ENCODE measurements at regions not wholly inside any gene's neighbourhood (a gene's known extent, or its start where the extent isn't known, plus 50 kb on each side); places are given as distances from the start of the nearest gene placed in this dataset.
A peak's percentile ranks its signal among the peaks of the same experiment; 100 is the strongest.
"Not testable (repeated sequence)": the region's sequence is repeated elsewhere in the genome, so short reads cannot be mapped to it uniquely, and the experiment has no call there.

DNA sequence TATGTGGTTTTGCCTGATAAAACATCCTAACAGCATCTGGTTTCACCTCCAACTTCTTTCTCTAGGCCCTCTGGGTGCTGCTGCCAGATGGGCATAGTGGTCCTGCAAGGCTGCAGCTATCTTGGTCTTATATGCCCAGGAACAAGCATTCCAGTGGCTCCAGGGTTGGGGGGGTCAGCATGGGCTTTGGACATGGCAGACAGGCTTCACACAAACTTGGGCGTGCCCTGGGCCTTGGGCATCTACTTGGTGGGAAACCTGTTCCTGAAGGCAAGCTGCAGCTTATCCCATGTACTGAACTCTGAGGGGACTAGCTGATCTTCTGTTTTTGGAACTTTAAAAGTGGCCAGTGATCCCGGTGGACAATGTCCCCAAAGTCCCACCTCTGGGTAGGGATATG is 54.9 kb upstream of the ZNF678 start:
- H3K4me3 Mint-ChIP-seq: no peak overlapping the region
- no peak for DNase-seq
- H3K9me3 Mint-ChIP-seq: no peaks in the 10 kb centered on the region
- H3K36me3 Mint-ChIP-seq: no peaks in the 10 kb centered on the region
- no peak for ATAC-seq (ENCODE audit: low read depth in 2 of 2)
- H3K4me1 Mint-ChIP-seq: no peaks in the 10 kb centered on the region
- peaks cover 11 to 24% (median 13%) of the 10 kb centered on the region in 3 donors for H3K27me3 Mint-ChIP-seq
- no peak overlapping the region for H3K27ac Mint-ChIP-seq

DNA sequence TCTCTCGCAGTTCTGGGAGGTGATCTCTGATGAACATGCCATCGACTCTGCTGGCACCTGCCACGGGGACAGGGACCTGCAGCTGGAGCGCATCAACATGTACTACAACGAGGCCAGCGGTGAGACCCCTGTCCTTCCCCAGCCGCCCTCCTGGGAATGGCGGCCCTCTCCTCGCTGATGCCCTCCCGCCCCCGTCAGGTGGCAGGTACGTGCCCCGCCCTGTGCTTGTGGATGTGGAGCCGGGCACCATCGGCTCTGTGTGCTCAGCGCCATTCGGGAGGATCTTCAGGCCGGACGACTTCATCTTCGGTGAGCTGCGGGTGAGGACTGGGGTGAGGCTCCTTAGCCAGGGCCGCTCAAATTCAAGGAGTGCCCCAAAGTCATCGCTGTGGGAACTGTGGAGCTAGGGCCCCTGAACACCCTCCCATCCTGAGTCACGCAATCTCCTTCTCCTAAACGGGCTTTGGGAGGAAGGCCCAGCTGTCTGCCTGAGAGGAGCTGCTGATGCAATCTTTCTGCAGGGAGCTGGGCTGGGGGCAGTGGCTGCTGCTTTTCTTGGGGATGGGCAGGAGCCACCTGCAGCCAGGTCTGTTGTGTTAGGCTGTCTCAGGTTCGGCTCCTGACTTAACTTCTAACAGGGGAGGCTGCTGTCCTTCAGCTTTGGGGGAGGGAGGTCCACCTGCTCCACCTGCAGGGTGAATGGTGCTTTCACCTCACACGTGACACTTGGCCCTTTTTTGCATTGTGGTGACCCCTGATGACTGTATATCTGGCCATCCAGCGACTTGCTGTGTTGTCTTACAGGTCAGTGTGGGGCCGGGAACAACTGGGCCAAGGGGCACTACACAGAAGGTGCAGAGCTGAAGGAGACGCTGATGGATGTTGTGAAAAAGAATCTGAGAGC is 56.6 kb upstream of the ZNF678 start:
- not testable (repeated sequence) for ATAC-seq (ENCODE audit: low read depth in 2 of 2); H3K36me3 Mint-ChIP-seq; H3K4me1 Mint-ChIP-seq

DNA sequence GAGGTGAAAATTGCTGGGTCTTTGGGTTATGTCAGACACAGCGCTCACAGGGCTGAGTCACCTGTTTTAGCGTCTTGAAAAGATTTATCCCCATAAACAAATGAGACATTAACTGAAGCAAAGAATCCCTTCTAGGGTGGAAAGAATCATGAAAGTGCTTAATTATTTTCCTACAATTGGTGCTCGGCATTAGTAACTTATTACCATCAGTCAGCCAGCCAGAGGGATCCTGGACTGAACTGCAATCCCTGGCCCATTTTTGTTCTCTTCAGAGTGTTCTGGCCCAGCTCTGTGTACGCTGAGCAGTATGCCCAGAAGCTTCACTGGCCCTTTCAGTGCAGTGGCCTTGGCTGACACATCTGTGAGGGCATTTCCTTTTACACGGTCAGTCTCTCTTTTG is 67.3 kb upstream of the ZNF678 start:
- not testable (repeated sequence) for H3K4me1 Mint-ChIP-seq; ATAC-seq (ENCODE audit: low read depth in 2 of 2); H3K4me3 Mint-ChIP-seq; H3K9me3 Mint-ChIP-seq; H3K27me3 Mint-ChIP-seq; DNase-seq; H3K36me3 Mint-ChIP-seq; H3K27ac Mint-ChIP-seq

More for the DNA sequence above, 56.6 kb upstream of the ZNF678 start:
- not testable (repeated sequence) for DNase-seq, H3K9me3 Mint-ChIP-seq, H3K27ac Mint-ChIP-seq, H3K4me3 Mint-ChIP-seq
- peaks cover 0 to 12% (median 8%) of the 10 kb centered on the region in 3 donors for H3K27me3 Mint-ChIP-seq

DNA sequence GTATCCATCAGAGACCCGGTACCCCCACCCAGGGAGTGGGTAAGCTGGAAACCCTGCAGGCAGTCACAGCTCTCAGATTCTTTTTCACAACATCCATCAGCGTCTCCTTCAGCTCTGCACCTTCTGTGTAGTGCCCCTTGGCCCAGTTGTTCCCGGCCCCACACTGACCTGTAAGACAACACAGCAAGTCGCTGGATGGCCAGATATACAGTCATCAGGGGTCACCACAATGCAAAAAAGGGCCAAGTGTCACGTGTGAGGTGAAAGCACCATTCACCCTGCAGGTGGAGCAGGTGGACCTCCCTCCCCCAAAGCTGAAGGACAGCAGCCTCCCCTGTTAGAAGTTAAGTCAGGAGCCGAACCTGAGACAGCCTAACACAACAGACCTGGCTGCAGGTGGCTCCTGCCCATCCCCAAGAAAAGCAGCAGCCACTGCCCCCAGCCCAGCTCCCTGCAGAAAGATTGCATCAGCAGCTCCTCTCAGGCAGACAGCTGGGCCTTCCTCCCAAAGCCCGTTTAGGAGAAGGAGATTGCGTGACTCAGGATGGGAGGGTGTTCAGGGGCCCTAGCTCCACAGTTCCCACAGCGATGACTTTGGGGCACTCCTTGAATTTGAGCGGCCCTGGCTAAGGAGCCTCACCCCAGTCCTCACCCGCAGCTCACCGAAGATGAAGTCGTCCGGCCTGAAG is 69.3 kb upstream of the ZNF678 start:
- H3K27ac Mint-ChIP-seq; H3K4me1 Mint-ChIP-seq; H3K27me3 Mint-ChIP-seq; H3K9me3 Mint-ChIP-seq; DNase-seq; ATAC-seq (ENCODE audit: low read depth in 2 of 2); H3K4me3 Mint-ChIP-seq; H3K36me3 Mint-ChIP-seq: not testable (repeated sequence)

DNA sequence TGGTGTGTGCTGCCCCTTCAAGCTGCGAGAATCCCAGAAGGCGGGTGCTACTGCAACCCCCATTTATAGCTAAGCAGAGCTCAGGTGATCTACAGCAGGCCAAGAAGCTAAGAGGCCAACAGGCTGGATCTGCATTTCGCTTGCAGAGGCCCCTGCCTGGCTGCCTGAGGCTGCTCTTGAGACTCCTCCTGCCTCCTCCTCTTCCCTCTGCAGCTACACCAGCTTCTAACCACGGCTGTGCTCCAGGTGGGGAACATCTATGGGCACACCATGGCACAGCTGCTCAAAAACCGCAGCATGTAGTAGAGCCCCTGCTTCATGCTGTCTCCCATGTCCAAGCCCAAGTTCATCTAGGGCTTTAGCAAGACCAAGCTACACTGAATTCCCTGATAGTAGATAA is 72.9 kb upstream of the ZNF678 start:
- H3K36me3 Mint-ChIP-seq: peaks cover 0 to 5% of the 10 kb centered on the region in 2 donors
- H3K4me3 Mint-ChIP-seq: no peak overlapping the region
- H3K27me3 Mint-ChIP-seq: no peaks in the 10 kb centered on the region
- ATAC-seq (ENCODE audit: low read depth in 2 of 2): no peak
- peaks cover 0 to 16% (median 8%) of the 10 kb centered on the region in 7 donors for H3K9me3 Mint-ChIP-seq
- H3K27ac Mint-ChIP-seq: no peak overlapping the region
- DNase-seq: no peak
- H3K4me1 Mint-ChIP-seq: peaks cover 0 to 9% (median 4%) of the 10 kb centered on the region in 3 donors

DNA sequence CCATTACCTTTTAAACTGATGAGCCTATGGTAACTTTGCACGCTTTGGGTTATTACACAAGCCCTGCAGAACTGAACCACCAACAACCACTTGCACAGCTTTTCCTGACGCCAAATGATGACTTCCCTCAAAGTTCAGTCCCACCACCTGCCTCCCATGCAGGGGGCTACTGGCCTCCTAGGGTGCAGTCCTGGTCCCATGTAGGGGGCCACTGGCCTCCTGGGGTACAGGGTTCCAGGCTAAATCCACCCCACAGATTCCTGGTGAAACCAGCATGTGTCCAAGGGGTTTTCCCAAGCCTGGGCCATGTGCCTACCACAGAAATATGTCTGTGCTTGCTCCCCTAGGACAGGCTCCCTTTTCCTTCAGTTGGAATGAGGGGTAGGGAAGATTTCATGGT is 73.4 kb upstream of the ZNF678 start:
- Mint-ChIP-seq H3K27ac (no peak overlapping the region), H3K9me3 (peaks cover 0 to 16% (median 8%) of the 10 kb centered on the region in 7 donors), H3K4me1 (peaks cover 0 to 9% (median 4%) of the 10 kb centered on the region in 3 donors), H3K36me3 (peaks cover 0 to 5% of the 10 kb centered on the region in 2 donors), H3K4me3 (no peak overlapping the region), H3K27me3 (no peaks in the 10 kb centered on the region)
- DNase-seq (no peak), ATAC-seq (ENCODE audit: low read depth in 2 of 2) (no peak)

DNA sequence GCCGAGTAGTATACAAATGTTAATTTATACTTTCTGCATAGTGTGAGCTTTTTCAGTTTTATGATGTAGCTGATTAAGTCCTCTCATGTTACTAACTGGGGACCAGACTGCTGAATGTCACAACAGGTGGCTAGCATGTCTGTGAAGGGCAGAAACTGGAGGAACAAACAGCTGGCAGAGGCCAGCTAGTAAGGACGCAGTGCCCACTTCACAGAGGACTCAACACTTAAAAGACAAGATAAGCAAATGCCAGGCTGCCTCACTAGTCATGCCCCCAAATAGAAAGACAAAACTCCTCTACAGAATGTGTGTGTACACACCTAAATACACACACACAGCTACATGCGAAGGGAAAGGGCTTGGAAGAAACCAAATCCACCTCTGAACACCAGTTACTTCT is 73.8 kb upstream of the ZNF678 start:
- Mint-ChIP-seq H3K27ac (no peak overlapping the region), H3K4me3 (no peak overlapping the region), H3K9me3 (peaks cover 0 to 16% (median 8%) of the 10 kb centered on the region in 7 donors), H3K4me1 (peaks cover 0 to 9% (median 4%) of the 10 kb centered on the region in 3 donors), H3K36me3 (peaks cover 0 to 5% of the 10 kb centered on the region in 2 donors), H3K27me3 (no peaks in the 10 kb centered on the region)
- ATAC-seq (ENCODE audit: low read depth in 2 of 2) (no peak), DNase-seq (no peak)

DNA sequence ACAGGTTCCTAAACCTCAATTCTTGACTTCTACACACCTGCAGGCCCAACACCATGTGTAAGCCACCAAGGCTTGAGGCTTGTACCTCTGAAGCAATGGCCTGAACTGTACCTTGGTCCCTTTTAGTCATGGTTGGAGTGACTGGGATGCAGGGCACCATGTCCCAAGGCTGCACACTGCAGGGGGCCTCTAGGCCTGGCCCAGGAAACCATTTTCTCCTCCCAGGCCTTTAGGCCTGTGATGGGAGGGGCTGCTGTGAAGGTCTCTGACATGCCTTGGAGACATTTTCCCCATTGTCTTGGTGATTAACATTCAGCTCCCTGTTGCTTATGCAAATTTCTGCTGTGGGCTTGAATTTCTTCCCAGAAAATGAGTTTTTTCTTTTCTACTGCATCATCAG is 75.8 kb upstream of the ZNF678 start:
- DNase-seq (no peak), ATAC-seq (ENCODE audit: low read depth in 2 of 2) (no peak)
- no peak overlapping the region for H3K27ac Mint-ChIP-seq
- H3K4me3 Mint-ChIP-seq: no peak overlapping the region
- H3K36me3 Mint-ChIP-seq: peaks cover 0 to 5% of the 10 kb centered on the region in 2 donors
- peaks cover 0 to 9% (median 4%) of the 10 kb centered on the region in 3 donors for H3K4me1 Mint-ChIP-seq
- H3K27me3 Mint-ChIP-seq: no peaks in the 10 kb centered on the region
- peaks cover 0 to 16% (median 8%) of the 10 kb centered on the region in 7 donors for H3K9me3 Mint-ChIP-seq

DNA sequence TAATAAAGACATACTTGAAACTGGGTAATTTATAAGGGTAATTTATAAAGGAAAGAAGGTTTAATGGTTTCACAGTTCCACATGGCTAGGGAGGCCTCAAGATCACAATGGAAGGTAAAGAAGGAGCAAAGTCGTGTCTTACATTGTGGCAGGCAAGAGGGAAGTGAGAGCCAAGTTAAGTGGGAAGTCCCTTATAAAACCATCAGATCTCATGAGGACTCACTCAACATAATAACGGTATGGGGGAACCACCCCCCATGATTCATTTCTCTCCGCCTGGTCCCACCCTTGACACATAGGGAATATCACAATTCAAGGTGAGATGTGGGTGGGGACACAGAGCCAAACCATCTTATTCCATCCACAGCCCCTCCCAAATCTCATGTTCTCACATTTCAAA is 76.8 kb upstream of the ZNF678 start:
- no peak overlapping the region for H3K4me3 Mint-ChIP-seq
- H3K36me3 Mint-ChIP-seq: peaks cover 0 to 5% of the 10 kb centered on the region in 2 donors
- H3K27ac Mint-ChIP-seq: no peak overlapping the region
- ATAC-seq (ENCODE audit: low read depth in 2 of 2) (peak; percentile 61 to 68), DNase-seq (no peak)
- H3K27me3 Mint-ChIP-seq: peaks cover 0 to 2% (median 0%) of the 10 kb centered on the region in 3 donors
- H3K4me1 Mint-ChIP-seq: peaks cover 0 to 9% (median 4%) of the 10 kb centered on the region in 3 donors
- peaks cover 0 to 16% (median 8%) of the 10 kb centered on the region in 7 donors for H3K9me3 Mint-ChIP-seq

DNA sequence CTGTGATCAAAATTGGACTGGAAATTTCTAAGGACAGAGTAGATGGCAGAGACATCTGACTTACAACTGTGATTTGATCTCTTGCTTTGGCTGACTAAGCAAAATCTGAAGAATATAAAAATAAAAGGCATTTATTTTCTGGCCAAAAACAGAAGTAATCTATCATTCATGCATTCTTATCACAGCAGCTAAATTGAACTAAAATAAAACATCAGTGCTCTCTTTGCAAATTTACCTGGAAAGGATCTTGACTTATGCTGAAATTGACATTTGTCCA is 81.4 kb upstream of the ZNF678 start:
- Mint-ChIP-seq H3K27me3 (peaks cover 19 to 32% (median 27%) of the 10 kb centered on the region in 3 donors), H3K36me3 (no peaks in the 10 kb centered on the region)
- no peak for DNase-seq

DNA sequence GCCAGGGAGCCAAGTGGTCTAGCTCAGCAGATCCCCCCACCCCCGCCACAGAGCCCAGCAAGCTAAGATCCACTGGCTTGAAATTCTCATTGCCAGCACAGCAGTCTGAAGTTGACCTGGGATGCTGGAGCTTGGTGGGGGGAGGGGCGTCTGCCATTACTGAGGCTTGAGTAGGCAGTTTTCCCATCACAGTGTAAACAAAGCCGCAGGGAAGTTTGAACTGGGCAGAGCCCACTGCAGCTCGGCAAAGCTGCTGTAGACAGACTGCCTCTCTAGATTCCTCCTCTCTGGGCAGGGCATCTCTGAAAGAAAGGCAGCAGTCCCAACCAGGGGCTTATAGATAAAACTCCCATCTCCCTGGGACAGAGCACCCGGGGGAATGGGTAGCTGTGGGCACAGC is 89.3 kb upstream of the ZNF678 start:
- H3K4me1 Mint-ChIP-seq; ATAC-seq (ENCODE audit: low read depth in 2 of 2); DNase-seq; H3K4me3 Mint-ChIP-seq; H3K36me3 Mint-ChIP-seq; H3K27ac Mint-ChIP-seq: not testable (repeated sequence)
- peaks cover 38 to 47% (median 40%) of the 10 kb centered on the region in 3 donors for H3K27me3 Mint-ChIP-seq
- H3K9me3 Mint-ChIP-seq: peaks cover 5 to 12% (median 7%) of the 10 kb centered on the region in 7 donors

More for the DNA sequence above, 81.4 kb upstream of the ZNF678 start:
- peaks cover 0 to 7% (median 0%) of the 10 kb centered on the region in 7 donors for H3K9me3 Mint-ChIP-seq
- H3K4me3 Mint-ChIP-seq: no peak overlapping the region
- no peak for ATAC-seq (ENCODE audit: low read depth in 2 of 2)
- no peak overlapping the region for H3K27ac Mint-ChIP-seq
- peaks cover 0 to 7% (median 4%) of the 10 kb centered on the region in 3 donors for H3K4me1 Mint-ChIP-seq

DNA sequence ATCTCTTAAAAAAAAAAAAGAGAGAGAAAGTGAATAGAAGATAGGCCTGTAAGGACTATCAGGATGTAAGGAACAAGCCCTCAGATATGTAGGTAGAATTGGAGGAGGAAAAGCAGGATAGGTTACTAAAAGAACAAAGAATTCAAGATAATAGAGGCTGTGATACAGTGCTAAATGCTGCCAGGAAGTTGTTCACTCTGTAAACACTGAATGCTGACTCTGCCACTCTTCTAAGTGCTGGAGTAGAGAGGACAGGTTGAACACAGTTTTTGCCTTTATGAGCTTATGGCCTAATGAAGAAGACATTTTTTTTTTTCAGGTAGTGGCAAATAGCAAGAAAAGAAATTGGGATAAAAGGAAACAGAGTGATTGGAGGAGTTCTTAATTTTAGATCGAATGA is 90.6 kb upstream of the ZNF678 start:
- Mint-ChIP-seq H3K27ac (no peak overlapping the region), H3K4me3 (no peak overlapping the region), H3K4me1 (no peaks in the 10 kb centered on the region), H3K36me3 (peaks cover 5 to 7% of the 10 kb centered on the region in 2 donors), H3K27me3 (peaks cover 32 to 40% (median 33%) of the 10 kb centered on the region in 3 donors), H3K9me3 (peaks cover 5 to 12% (median 7%) of the 10 kb centered on the region in 7 donors)
- ATAC-seq (ENCODE audit: low read depth in 2 of 2): no peak
- DNase-seq: no peak

DNA sequence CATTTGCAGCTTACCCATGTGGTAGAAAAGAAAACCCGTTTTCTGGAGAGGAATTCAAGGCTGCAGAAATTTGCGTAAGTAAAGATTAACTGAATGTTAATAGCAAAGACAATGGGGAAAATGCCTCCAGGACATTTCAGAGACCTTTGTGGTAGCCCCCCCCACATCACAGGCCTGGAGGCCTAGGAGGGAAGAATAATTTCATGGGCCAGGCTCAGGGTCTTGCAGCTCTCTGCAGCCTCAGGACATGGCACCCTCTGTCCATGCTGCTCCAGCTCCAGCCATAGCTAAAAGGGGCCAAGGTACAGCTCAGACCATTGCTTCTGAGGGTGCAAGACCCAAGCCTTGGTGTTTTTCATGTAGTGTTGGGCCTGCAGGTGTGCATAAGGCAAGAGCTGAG is 92.7 kb upstream of the ZNF678 start:
- Mint-ChIP-seq H3K27me3 (peaks cover 12 to 20% (median 14%) of the 10 kb centered on the region in 3 donors), H3K4me1 (no peaks in the 10 kb centered on the region), H3K36me3 (peaks cover 5 to 7% of the 10 kb centered on the region in 2 donors), H3K9me3 (peaks cover 4 to 12% (median 6%) of the 10 kb centered on the region in 7 donors), H3K27ac (no peak overlapping the region), H3K4me3 (no peak overlapping the region)
- ATAC-seq (ENCODE audit: low read depth in 2 of 2) (no peak), DNase-seq (no peak)

DNA sequence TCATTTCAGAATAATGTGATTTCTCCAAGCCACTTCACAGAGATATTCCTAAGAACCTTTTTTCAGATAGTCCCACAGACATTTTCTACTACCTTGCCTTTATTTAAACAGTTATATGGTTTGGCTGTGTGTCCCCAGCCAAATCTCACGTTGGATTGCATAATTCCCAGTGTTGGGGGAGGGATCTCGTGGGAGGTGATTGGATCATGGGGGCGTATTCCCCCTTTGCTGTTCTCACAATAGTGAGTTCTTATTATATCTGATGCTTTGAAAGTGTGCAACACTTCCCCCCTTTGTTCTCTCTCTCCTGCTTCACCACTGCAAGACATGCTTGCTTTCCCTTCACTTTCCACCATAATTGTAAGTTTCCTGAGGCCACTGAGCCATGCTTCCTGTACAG is 93.6 kb upstream of the ZNF678 start:
- peaks cover 4 to 12% (median 6%) of the 10 kb centered on the region in 7 donors for H3K9me3 Mint-ChIP-seq
- H3K27me3 Mint-ChIP-seq: peaks cover 3 to 12% (median 6%) of the 10 kb centered on the region in 3 donors
- H3K4me1 Mint-ChIP-seq: no peaks in the 10 kb centered on the region
- H3K27ac Mint-ChIP-seq: no peak overlapping the region
- peaks cover 5 to 7% of the 10 kb centered on the region in 2 donors for H3K36me3 Mint-ChIP-seq
- ATAC-seq (ENCODE audit: low read depth in 2 of 2): no peak
- no peak for DNase-seq
- no peak overlapping the region for H3K4me3 Mint-ChIP-seq
